B cell (primary cell): ENCODE measurements at regions not wholly inside any gene's neighbourhood (a gene's known extent, or its start where the extent isn't known, plus 50 kb on each side); places are given as distances from the start of the nearest gene placed in this dataset.

ENCODE experiments used
- CTCF ChIP-seq: fragments of 200-600 bp; IDR thresholded peaks from one replicate; pipeline ENCODE4 v1.8.0; 2022; ENCODE audit warnings: antibody characterized with exemption, mild to moderate bottlenecking
- EZH2 ChIP-seq: IDR thresholded peaks from 2 replicates; pipeline ENCODE4 v1.6.1; 2012; ENCODE audit warnings: borderline replicate concordance, low read depth, mild to moderate bottlenecking, moderate library complexity, low read length; ENCODE audit not compliant: insufficient read depth, poor library complexity, severe bottlenecking

DNA sequence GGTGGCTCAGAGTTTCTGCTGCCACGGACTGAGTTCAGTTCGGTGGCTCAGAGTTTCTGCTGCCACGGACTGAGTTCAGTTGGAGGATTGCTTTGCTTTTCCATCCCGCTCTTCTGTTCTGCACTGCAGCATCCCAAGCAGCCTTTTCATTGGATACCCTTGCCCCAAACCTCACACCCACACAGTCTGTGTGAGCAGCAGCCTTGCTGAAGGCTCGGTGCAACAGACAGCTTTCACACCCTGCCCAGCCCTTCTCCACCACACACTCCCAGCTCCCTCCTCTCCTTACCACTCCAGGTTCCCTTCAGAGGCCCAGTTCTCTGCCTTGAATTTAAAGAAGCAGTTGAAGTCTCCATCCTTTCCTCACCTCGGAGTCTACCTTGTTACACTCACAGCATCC lies 52.5 kb upstream of the CHD6 start:
- TF ChIP-seq EZH2 (no peak), CTCF (no peak)
